ENCODE measurements at regions not wholly inside any gene's neighbourhood (a gene's known extent, or its start where the extent isn't known, plus 50 kb on each side); places are given as distances from the start of the nearest gene placed in this dataset.

DNA sequence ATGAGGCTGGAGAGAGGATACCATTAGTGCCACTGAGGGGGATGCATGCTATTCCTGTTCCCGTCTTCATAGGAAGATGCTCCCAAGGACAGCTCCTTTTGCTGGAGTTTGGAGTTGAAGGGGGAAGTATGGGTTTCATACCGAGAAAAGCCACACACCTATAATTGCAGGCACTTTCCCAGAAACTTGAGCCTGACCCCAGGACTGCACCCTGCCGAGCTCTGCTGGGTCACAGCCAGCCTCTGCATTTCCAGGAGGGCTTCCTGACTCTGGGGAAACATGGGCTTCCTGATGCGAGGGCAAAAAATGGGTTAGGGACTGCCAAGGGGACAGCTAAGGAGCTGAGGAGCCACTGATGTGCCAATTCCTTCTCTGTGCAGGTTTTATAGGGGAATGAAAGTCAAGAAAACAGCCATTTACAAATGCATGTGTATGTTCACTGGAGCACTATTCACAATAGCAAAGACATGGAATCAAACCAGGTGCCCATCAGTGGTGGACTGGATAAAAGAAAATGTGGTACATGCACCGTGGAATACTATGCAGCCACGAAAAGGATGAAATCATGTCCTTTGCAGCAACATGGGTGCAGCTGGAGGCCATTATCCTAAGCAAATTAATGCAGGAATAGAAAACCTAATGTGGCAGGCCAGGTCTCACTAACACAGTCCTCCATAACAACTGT lies 104.5 kb downstream of the ACAA2 start:
- Histone ChIP-seq H3K36me3 (ENCODE audit: control insufficient read depth in 4 of 4, insufficient read depth in 4 of 4, low read length in 3 of 4) (no peaks in the 10 kb centered on the region), H3K4me1 (ENCODE audit: control extremely low read depth in 1 of 4, control insufficient read depth in 4 of 4, insufficient read depth in 4 of 4, low read length in 3 of 4) (peaks cover 0 to 7% (median 2%) of the 10 kb centered on the region in 4 experiments), H3K9me3 (ENCODE audit: control extremely low read depth in 1 of 5, control insufficient read depth in 4 of 5, insufficient read depth in 2 of 5, low read depth in 1 of 5, low read length in 4 of 5) (no peaks in the 10 kb centered on the region), H3K27me3 (replicated peaks in 2 of 5; ENCODE audit: control insufficient read depth in 4 of 5, insufficient read depth in 5 of 5, low read length in 4 of 5) (no peaks in the 10 kb centered on the region), H3K4me3 (ENCODE audit: control insufficient read depth in 1 of 7, extremely low read depth in 1 of 7, insufficient read depth in 4 of 7, low read depth in 2 of 7, low read length in 6 of 7) (no peak overlapping the region), H3K27ac (ENCODE audit: insufficient read depth in 1 of 2, low read depth in 1 of 2, low read length in 2 of 2, poor library complexity in 1 of 2, severe bottlenecking in 2 of 2) (no peak overlapping the region)
- ChIA-PET CTCF (no interaction called here), POLR2A (no interaction called here)
- WGBS (ENCODE audit: insufficient coverage) = 88% methylated on average over 4 of the region's 6 CpGs
- no peak for DNase-seq

DNA sequence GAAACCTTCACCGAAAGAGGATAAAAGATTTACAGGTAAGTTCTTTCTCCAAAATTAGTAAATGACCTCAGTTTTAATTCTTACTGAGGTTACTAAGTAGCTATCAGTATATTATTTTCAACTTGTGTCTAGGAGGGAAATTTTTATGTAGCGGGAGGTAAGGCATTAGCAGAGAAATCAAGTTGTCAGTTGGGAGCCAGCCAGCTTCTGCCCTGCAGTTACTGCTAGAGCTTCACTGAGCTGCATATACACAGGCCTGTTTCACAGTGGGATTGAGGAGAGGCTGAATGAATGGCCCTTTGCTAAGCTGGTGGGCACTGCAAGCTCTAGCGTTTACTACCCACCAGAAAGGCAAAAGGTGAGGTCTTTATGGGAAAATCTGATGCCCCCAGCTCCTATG lies 105.7 kb downstream of the ACAA2 start:
- CTCF ChIA-PET = interaction anchor here (0.9 kb wide), 1 partner anchor 10 kb away, joined by 3 read pairs; no protein-coding TSS in a partner anchor
- 100% methylated on average over 2 of the region's 3 CpGs for whole genome bisulfite sequencing (ENCODE audit: insufficient coverage)

DNA sequence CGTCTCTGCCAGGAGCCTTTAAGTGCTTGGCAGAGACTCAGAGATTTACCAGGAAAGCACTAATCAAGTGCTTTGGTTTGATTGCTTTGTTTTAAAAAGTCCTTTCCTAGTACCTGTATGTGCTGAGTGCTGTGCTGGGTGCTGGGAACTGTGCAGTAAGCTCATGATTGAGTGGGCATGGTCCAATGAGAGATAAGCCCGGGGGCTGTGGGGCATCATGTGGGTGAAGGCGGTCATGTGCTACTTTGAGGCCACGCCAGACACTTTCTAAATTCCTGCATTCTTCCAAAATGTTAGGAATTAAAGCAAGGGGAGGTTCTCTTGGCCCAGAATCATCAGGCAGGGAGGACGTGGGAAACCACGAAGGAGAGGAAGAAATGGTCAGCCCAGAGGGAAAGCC lies 109.0 kb downstream of the ACAA2 start:
- no peaks in the 10 kb centered on the region for H3K36me3 ChIP-seq (ENCODE audit: control insufficient read depth in 4 of 4, insufficient read depth in 4 of 4, low read length in 3 of 4)
- H3K27ac ChIP-seq (ENCODE audit: insufficient read depth in 1 of 2, low read depth in 1 of 2, low read length in 2 of 2, poor library complexity in 1 of 2, severe bottlenecking in 2 of 2) = no peak overlapping the region
- WGBS (ENCODE audit: insufficient coverage) = 78% methylated on average over 6 of the region's 6 CpGs
- ChIA-PET CTCF (no interaction called here), POLR2A (no interaction called here)
- H3K9me3 ChIP-seq (ENCODE audit: control extremely low read depth in 1 of 5, control insufficient read depth in 4 of 5, insufficient read depth in 2 of 5, low read depth in 1 of 5, low read length in 4 of 5) = no peaks in the 10 kb centered on the region
- no peak overlapping the region for H3K4me3 ChIP-seq (ENCODE audit: control insufficient read depth in 1 of 7, extremely low read depth in 1 of 7, insufficient read depth in 4 of 7, low read depth in 2 of 7, low read length in 6 of 7)
- no peak for DNase-seq
- no peaks in the 10 kb centered on the region for H3K27me3 ChIP-seq (replicated peaks in 2 of 5; ENCODE audit: control insufficient read depth in 4 of 5, insufficient read depth in 5 of 5, low read length in 4 of 5)
- H3K4me1 ChIP-seq (ENCODE audit: control extremely low read depth in 1 of 4, control insufficient read depth in 4 of 4, insufficient read depth in 4 of 4, low read length in 3 of 4) = peaks cover 0 to 7% (median 2%) of the 10 kb centered on the region in 4 experiments

More for the DNA sequence above, 105.7 kb downstream of the ACAA2 start:
- Histone ChIP-seq H3K27me3 (replicated peaks in 2 of 5; ENCODE audit: control insufficient read depth in 4 of 5, insufficient read depth in 5 of 5, low read length in 4 of 5) (no peaks in the 10 kb centered on the region), H3K36me3 (ENCODE audit: control insufficient read depth in 4 of 4, insufficient read depth in 4 of 4, low read length in 3 of 4) (no peaks in the 10 kb centered on the region), H3K4me3 (ENCODE audit: control insufficient read depth in 1 of 7, extremely low read depth in 1 of 7, insufficient read depth in 4 of 7, low read depth in 2 of 7, low read length in 6 of 7) (no peak overlapping the region), H3K27ac (ENCODE audit: insufficient read depth in 1 of 2, low read depth in 1 of 2, low read length in 2 of 2, poor library complexity in 1 of 2, severe bottlenecking in 2 of 2) (no peak overlapping the region), H3K9me3 (ENCODE audit: control extremely low read depth in 1 of 5, control insufficient read depth in 4 of 5, insufficient read depth in 2 of 5, low read depth in 1 of 5, low read length in 4 of 5) (no peaks in the 10 kb centered on the region), H3K4me1 (ENCODE audit: control extremely low read depth in 1 of 4, control insufficient read depth in 4 of 4, insufficient read depth in 4 of 4, low read length in 3 of 4) (peaks cover 0 to 7% (median 2%) of the 10 kb centered on the region in 4 experiments)
- DNase-seq = peak in 1 of 3 donors; percentile 18
- POLR2A ChIA-PET = no interaction called here

DNA sequence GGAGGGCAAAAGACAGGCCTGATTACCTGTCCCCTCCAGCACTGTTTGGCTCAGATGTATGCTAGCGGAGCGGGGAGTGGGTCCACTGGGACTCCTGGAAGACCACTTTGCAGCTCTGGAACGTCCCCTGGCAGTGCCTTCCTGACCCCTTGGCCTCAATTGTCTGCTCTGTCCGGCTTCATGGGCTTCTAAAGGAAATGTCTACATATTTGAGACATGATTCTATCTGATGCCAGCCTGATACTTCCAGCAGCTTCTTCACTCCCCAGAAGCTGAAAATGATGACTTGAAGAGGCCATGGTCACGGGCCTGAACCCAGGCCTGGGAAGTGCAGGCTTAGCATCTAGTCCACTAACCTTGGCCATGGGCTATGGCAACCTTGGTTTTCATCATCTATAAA lies 112.1 kb downstream of the ACAA2 start:
- H3K9me3 ChIP-seq (ENCODE audit: control extremely low read depth in 1 of 5, control insufficient read depth in 4 of 5, insufficient read depth in 2 of 5, low read depth in 1 of 5, low read length in 4 of 5) = no peaks in the 10 kb centered on the region
- H3K4me3 ChIP-seq (ENCODE audit: control insufficient read depth in 1 of 7, extremely low read depth in 1 of 7, insufficient read depth in 4 of 7, low read depth in 2 of 7, low read length in 6 of 7) = no peak overlapping the region
- H3K27ac ChIP-seq (ENCODE audit: insufficient read depth in 1 of 2, low read depth in 1 of 2, low read length in 2 of 2, poor library complexity in 1 of 2, severe bottlenecking in 2 of 2) = no peak overlapping the region
- no peaks in the 10 kb centered on the region for H3K36me3 ChIP-seq (ENCODE audit: control insufficient read depth in 4 of 4, insufficient read depth in 4 of 4, low read length in 3 of 4)
- WGBS (ENCODE audit: insufficient coverage) = 92% methylated on average over 4 of the region's 5 CpGs
- ChIA-PET CTCF (interaction anchor here (1.3 kb wide), 1 partner anchor 53 kb away, joined by 3 read pairs; no protein-coding TSS in a partner anchor), POLR2A (no interaction called here)
- no peak for DNase-seq
- no peaks in the 10 kb centered on the region for H3K27me3 ChIP-seq (replicated peaks in 2 of 5; ENCODE audit: control insufficient read depth in 4 of 5, insufficient read depth in 5 of 5, low read length in 4 of 5)
- no peaks in the 10 kb centered on the region for H3K4me1 ChIP-seq (ENCODE audit: control extremely low read depth in 1 of 4, control insufficient read depth in 4 of 4, insufficient read depth in 4 of 4, low read length in 3 of 4)

DNA sequence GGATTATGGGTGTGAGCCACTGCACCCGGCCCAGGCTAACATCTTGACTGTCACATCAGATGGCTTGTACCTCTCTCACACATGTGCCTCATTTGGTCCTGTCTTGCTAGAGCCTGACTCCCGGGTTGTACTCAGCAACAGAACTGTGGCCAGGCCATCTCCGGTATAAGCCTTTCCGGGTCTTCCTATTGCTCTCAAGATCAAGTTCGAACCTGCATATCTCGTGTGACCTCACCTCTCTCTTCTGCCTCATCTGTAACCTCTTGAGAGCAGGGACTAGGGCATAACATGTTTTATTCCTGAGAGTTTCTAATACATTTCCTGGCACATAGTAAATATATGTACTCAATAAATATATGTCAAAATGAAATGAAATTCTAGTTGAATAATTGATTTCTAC lies 114.0 kb downstream of the ACAA2 start:
- Histone ChIP-seq H3K4me3 (ENCODE audit: control insufficient read depth in 1 of 7, extremely low read depth in 1 of 7, insufficient read depth in 4 of 7, low read depth in 2 of 7, low read length in 6 of 7) (no peak overlapping the region), H3K9me3 (ENCODE audit: control extremely low read depth in 1 of 5, control insufficient read depth in 4 of 5, insufficient read depth in 2 of 5, low read depth in 1 of 5, low read length in 4 of 5) (no peaks in the 10 kb centered on the region), H3K27ac (ENCODE audit: insufficient read depth in 1 of 2, low read depth in 1 of 2, low read length in 2 of 2, poor library complexity in 1 of 2, severe bottlenecking in 2 of 2) (no peak overlapping the region), H3K4me1 (ENCODE audit: control extremely low read depth in 1 of 4, control insufficient read depth in 4 of 4, insufficient read depth in 4 of 4, low read length in 3 of 4) (no peaks in the 10 kb centered on the region), H3K27me3 (replicated peaks in 2 of 5; ENCODE audit: control insufficient read depth in 4 of 5, insufficient read depth in 5 of 5, low read length in 4 of 5) (no peaks in the 10 kb centered on the region), H3K36me3 (ENCODE audit: control insufficient read depth in 4 of 4, insufficient read depth in 4 of 4, low read length in 3 of 4) (no peaks in the 10 kb centered on the region)
- CTCF ChIA-PET = no interaction called here
- 100% methylated on average over 6 of the region's 6 CpGs for WGBS (ENCODE audit: insufficient coverage)
- DNase-seq = no peak
- POLR2A ChIA-PET = no interaction called here

DNA sequence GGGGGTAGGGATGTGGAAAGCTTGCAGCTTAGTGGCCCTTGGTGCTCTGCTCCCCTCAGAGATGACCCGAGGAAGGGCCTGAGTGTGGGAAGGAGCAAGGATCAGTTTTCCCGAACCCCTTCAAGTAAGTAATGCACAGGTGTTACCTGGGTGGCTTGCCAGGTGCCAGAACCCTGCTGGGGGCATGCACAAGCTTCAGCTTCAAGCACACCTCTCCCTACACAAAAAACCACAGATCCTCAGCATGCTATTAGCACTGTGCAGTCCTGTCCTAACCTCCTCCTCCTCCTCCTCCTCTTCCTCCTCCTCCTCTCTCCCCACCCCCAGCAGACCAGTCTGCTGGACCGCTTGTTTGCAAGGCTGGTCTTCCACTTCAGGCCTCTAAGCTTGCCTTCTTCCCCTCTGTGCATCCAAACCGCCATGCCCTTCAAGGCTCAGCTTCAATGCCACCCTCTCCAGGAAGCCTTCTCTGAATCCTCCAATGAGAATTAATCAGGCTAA lies 114.8 kb downstream of the ACAA2 start:
- POLR2A ChIA-PET = no interaction called here
- H3K36me3 ChIP-seq (ENCODE audit: control insufficient read depth in 4 of 4, insufficient read depth in 4 of 4, low read length in 3 of 4) = no peaks in the 10 kb centered on the region
- no peak overlapping the region for H3K4me3 ChIP-seq (ENCODE audit: control insufficient read depth in 1 of 7, extremely low read depth in 1 of 7, insufficient read depth in 4 of 7, low read depth in 2 of 7, low read length in 6 of 7)
- H3K27me3 ChIP-seq (replicated peaks in 2 of 5; ENCODE audit: control insufficient read depth in 4 of 5, insufficient read depth in 5 of 5, low read length in 4 of 5) = peaks cover 0 to 1% (median 0%) of the 10 kb centered on the region in 5 experiments
- H3K4me1 ChIP-seq (ENCODE audit: control extremely low read depth in 1 of 4, control insufficient read depth in 4 of 4, insufficient read depth in 4 of 4, low read length in 3 of 4) = no peaks in the 10 kb centered on the region
- no peaks in the 10 kb centered on the region for H3K9me3 ChIP-seq (ENCODE audit: control extremely low read depth in 1 of 5, control insufficient read depth in 4 of 5, insufficient read depth in 2 of 5, low read depth in 1 of 5, low read length in 4 of 5)
- DNase-seq = no peak
- CTCF ChIA-PET = no interaction called here
- no peak overlapping the region for H3K27ac ChIP-seq (ENCODE audit: insufficient read depth in 1 of 2, low read depth in 1 of 2, low read length in 2 of 2, poor library complexity in 1 of 2, severe bottlenecking in 2 of 2)
- whole genome bisulfite sequencing (ENCODE audit: insufficient coverage) = 100% methylated on average over 4 of the region's 4 CpGs

DNA sequence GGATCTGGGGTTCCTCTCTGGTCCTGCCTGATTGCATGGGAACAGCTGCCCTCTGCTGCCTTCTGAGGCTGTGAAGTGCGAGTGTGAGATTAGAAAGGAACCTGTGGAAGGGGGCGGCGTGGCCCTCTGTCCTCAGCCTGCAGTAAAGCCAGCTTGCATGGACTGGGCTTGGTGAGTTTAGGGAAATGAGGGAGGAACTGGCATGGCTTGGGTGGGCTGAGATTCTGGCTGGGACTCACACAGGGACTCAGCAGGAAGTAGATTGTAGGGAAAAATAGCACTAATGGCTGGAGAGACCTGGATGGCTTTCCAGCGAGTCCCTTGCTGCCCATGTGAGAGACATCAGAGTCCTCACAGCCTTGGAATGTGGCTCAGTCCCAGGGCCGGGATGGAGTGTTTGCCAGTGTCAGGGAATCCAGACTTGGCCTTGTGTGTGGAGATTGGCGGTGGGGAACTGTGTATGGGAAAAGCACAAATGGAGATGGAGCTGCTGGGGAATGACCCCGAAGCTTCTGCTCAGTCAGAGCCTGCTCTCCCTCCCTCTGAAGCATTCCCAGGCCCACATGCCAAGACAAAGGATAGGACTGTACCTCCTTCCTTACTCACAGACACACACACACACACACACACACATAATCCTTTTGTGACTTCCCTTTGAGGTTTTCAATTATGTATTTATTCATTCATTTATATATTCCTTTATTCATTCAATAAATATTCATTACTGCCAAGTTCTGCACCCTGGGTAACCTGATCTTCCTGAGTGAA lies 115.4 kb downstream of the ACAA2 start:
- 93% methylated on average over 6 of the region's 7 CpGs for WGBS (ENCODE audit: insufficient coverage)
- POLR2A ChIA-PET = no interaction called here

More for the DNA sequence above, 115.4 kb downstream of the ACAA2 start:
- no peaks in the 10 kb centered on the region for H3K36me3 ChIP-seq (ENCODE audit: control insufficient read depth in 4 of 4, insufficient read depth in 4 of 4, low read length in 3 of 4)
- no peak for DNase-seq
- H3K9me3 ChIP-seq (ENCODE audit: control extremely low read depth in 1 of 5, control insufficient read depth in 4 of 5, insufficient read depth in 2 of 5, low read depth in 1 of 5, low read length in 4 of 5) = no peaks in the 10 kb centered on the region
- H3K27me3 ChIP-seq (replicated peaks in 2 of 5; ENCODE audit: control insufficient read depth in 4 of 5, insufficient read depth in 5 of 5, low read length in 4 of 5) = peaks cover 0 to 1% (median 0%) of the 10 kb centered on the region in 5 experiments
- H3K4me3 ChIP-seq (ENCODE audit: control insufficient read depth in 1 of 7, extremely low read depth in 1 of 7, insufficient read depth in 4 of 7, low read depth in 2 of 7, low read length in 6 of 7) = no peak overlapping the region
- CTCF ChIA-PET = interaction anchor here (0.9 to 1.2 kb wide), 2 partner anchors 10 to 15 kb away, joined by 3 read pairs; no protein-coding TSS in a partner anchor
- H3K4me1 ChIP-seq (ENCODE audit: control extremely low read depth in 1 of 4, control insufficient read depth in 4 of 4, insufficient read depth in 4 of 4, low read length in 3 of 4) = no peaks in the 10 kb centered on the region
- H3K27ac ChIP-seq (ENCODE audit: insufficient read depth in 1 of 2, low read depth in 1 of 2, low read length in 2 of 2, poor library complexity in 1 of 2, severe bottlenecking in 2 of 2) = no peak overlapping the region
